NCI-H2107 treated with DMSO at 0.1 percent for 48 hours (cell line): ENCODE measurements at regions not wholly inside any gene's neighbourhood (a gene's known extent, or its start where the extent isn't known, plus 50 kb on each side); places are given as distances from the start of the nearest gene placed in this dataset.

ENCODE experiments used
- DNase-seq: peaks from one replicate; lab custom pipeline; 2025; ENCODE audit not compliant: unreplicated experiment; lab: John Stamatoyannopoulos, UW

GRCh38 chr18:32621034-32621433 is 150.4 kb upstream of the GAREM1 start:
- no peak for DNase-seq

GRCh38 chr18:32618546-32618945 is 147.9 kb upstream of the GAREM1 start:
- DNase-seq: no peak

- no peak for DNase-seq
These were observed 143.1 kb upstream of the GAREM1 start for GRCh38 chr18:32613821-32614220.

- DNase-seq: peak; percentile 10
These were observed 142.0 kb upstream of the GAREM1 start for GRCh38 chr18:32612651-32613050.

GRCh38 chr18:32610176-32610575 is 139.5 kb upstream of the GAREM1 start:
- no peak for DNase-seq

DNA sequence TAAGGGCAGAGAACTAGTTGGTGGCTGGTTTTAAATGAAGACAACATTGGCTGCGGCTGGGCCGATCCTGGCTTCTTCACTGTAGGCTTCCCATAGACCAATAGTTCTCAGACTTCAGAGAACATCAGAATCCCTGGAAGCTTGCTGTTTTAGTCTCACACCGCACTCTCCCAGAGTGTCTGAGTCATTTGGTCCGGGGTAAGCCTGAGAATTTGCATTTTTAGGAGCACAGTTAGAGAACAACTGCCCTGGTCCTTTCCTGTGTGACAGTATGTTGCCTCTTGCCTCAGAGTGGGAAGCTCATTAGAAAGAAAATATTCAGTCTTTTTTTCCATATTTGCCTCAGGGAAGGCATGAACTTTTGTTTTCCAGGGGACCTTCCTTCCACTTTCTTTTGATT is 137.1 kb upstream of the GAREM1 start:
- DNase-seq: no peak

DNA sequence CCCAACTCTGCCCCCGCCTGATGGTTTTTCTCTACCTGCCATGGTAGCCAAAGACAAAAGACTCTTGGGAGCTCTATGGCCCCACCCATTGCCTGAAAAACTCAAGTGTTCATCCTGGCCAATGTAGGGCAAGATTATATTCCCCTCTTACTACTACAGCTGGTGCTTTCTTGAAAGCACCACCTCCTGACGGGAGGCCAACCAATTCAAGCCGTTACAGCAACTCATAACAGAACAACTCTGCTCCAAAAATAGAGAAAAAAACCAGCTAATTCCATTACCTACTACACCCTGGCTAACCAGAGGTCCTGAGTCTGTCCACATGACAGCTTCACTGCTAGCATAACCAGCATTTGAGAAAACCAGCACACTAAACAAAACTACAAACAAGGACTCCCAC is 127.5 kb upstream of the GAREM1 start:
- DNase-seq: no peak

DNA sequence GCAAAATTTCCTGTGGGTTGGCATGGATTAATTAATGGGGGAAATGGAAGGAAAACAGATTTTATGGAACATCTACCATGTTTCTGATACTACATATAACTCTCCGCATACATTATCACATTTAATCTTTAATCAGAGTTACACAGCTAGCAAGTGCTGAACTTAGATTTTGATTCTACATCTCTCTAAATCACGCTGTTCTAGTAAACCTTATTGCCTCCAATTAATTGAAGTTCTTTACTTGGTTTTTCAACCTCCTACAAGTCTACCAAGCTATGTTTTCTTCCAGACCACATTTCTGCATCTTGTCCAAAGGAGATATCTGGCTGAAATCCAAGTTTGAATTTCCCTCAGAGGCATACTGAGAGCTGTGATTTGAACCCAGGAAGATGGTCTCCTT is 125.8 kb upstream of the GAREM1 start:
- DNase-seq: no peak

DNA sequence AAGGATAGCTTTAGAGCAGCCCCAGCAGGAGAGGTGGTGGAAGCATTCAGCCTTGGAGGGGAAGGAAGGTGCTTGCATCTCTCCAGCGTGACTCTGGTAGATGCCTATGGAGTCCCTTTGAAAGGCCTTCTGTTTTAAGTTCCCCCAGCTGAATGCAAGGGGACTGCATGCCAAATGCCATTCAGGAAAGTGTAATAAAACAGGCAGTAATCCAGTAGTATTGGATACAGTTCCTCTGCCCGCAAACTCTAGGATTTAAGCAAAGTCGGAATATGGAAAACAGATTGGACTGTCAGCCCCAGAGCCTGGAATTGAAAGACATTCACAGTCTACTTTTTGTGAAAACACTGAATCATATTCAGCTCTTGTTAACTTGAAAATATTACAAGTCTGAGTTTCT is 125.2 kb upstream of the GAREM1 start:
- DNase-seq: no peak

DNA sequence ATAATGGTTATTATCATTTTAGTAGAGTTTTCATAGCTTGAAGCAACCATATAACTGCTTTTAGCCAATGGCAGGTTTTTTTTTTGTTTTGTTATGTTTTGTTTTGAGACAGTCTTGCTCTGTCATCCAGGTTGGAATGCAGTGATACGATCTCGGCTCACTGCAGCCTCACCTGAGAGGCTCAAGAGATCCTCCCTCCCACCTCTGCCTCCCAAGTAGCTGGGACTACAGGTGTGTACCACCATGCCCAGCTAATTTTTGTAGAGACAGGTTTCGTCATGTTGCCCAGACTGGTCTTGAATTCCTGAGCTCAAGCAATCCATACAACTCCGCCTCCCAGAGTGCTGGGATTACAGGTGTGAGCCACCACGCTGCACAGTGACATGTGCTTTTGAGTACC is 117.5 kb upstream of the GAREM1 start:
- no peak for DNase-seq

DNA sequence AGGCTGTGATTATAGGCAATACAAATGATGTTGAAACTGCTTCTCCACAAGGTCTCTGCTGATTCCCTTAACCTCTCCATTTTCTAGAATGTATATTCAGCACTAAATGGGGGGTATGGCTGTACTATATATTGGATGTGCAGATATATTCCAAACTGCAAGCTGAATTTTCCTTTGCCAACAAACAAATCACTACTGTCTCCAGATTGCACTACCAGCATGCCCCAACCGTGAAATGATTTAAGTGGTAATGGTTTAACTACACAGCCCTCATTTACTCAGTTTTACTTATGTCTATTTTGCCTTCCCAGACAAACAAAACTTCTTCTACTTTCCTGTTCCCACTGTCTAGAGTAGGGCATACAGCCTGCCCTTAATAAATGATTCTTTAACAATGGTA is 112.7 kb upstream of the GAREM1 start:
- DNase-seq: no peak

GRCh38 chr18:32582455-32582854 is 111.8 kb upstream of the GAREM1 start:
- no peak for DNase-seq

GRCh38 chr18:32577561-32577960 is 106.9 kb upstream of the GAREM1 start:
- no peak for DNase-seq

GRCh38 chr18:32576296-32576916 is 105.7 kb upstream of the GAREM1 start:
- DNase-seq: no peak

- DNase-seq: no peak
These were observed 96.3 kb upstream of the GAREM1 start for GRCh38 chr18:32566960-32567359.

DNA sequence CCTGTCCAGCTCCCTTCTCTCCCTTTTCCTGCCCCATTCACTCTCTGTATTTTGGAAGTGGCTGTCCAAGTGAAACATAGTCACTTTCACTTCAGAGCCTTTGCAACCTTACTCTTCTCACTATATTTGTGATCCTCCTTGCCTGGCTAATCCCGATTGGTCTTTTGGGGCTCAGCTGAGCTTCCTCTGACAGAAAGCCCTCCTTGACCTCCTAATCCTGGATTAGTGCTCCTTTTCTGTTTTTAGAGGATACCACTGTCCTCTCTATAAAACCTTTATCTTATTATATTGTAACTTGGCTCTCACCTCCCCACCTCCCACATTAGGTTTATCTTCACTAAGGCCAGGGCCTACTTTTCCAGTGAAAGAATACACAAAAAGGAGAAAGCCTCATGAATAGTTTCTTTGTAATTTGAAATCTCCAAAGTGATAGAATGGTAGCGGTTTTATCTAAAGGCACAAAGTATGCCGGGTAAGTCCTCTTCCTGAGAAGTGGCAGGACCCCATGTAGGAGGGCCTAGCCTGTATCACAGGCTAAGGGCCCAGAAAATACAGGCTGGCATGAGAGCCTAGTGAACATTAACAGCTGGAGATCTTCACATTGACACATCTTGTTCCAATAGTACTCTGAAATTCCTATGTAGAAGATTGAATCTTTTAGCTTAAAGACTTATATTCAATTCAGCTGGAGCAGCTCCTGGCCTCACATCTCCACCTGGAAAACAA is 83.1 kb upstream of the GAREM1 start:
- DNase-seq: no peak

DNA sequence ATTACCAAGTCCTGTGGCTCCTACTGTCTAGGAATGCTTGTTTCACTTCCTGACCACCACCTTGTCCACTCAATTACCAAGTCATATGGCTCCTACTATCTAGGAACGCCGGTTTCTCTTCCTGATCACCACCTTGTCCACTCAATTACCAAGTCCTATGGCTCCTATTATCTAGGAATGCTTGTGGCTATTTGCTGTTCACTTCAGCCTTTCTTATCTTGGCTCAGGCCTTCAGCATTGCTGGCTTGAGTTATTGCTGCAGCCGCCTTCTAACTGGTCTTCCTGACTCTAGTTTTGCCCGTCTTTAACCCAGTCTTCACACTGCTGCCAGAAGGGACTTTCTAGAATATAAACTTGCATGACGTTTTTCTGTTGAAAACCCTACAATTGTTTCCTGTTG is 82.5 kb upstream of the GAREM1 start:
- DNase-seq: no peak

GRCh38 chr18:32552421-32553030 is 81.8 kb upstream of the GAREM1 start:
- DNase-seq: peak; percentile 48

DNA sequence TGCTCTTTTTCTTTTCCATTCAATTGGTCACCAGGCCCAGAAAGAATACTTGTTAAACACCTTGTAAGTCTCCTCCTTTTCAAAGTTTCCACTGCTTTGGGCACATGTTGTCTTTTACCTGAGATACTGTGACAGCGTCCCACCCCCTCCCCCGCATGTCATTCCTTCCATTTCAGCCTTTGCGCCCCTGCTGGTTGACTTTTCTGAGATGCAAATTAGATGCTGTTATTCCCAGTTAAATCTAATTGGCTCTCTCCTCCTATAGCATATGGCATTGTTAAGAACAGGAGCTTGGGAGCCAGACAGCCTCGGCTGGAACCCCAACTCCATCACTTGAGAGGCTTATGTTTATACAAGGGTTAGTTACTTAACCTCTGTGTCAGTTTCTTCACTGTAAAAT is 80.3 kb upstream of the GAREM1 start:
- no peak for DNase-seq

DNA sequence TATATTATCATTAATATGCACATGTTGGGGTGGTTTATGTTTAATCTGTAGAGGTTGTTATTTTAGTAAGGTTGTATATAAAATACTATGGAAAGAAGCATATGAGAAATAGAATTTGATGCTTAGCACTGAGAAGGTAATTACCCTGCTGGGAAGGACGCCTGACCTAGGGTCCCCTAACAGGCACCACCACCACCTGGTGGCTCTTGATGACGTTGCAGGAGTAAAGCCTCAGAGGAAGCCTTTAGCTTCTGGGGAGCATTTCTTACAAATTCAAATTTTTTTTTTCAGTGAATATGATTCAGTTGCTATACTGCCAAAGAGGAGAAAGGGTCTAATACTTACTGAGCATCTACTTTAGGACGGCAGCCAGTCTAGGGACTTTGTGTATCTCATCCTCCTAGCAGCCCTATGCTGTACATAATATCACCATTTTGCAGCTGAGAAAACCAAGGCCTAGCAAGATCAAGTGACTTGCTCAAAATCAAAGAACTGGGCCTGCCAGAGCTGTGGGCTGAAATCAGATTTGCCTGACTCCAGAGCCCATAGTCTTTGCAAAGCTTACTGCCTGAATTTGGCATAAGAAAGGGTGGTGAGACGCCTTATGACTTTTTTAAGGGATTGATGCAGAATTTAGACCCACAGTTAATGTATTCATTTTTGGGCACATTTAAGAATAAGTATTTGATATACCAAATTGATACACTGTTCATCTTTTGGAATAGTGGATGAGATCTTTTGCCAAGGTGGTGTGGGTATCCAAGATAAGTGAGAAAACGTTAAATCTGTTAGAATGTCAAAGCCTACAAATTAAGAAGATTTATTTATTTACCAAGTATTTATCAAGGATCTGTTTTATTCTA is 78.8 kb upstream of the GAREM1 start:
- DNase-seq: no peak

- DNase-seq: peak; percentile 49
These were observed 78.0 kb upstream of the GAREM1 start for GRCh38 chr18:32548688-32549087.

DNA sequence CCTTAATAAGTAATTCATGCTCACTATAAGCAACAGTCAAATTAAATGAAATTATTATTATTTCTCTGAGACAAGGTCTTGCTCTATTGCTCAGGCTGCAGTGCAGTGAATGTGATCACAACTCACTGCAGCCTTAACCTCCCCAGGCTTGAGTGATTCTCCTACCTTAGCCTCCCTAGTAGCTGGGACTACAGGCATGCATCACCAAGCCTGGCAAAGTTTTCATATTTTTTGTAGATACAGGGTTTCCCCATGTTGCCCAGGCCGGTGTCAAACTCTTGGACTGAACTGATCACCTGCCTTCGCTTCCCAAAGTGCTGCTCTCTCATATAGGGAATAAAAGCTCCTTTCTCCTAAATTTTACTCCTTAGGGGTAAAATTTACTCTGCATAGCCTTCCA is 74.9 kb upstream of the GAREM1 start:
- DNase-seq: no peak
